SK-MEL-5 (cell line): ENCODE measurements at regions not wholly inside any gene's neighbourhood (a gene's known extent, or its start where the extent isn't known, plus 50 kb on each side); places are given as distances from the start of the nearest gene placed in this dataset.

Source experiments
- DNase-seq: peaks from one replicate; pipeline ENCODE4 v3.0.0-alpha.2; 2016; ENCODE audit warnings: low read depth, low spot score
- in situ Hi-C: cut with HindIII; loops from 2 replicates; pipeline ENCODE4 v1.10.0; 2016; ENCODE audit warnings: low sequenced_read_pairs, high pct_unique_total_duplicates, low pct_unique_long_range_greater_than_20kb

GRCh38 chr20:60139663-60140446 lies 181.6 kb downstream of the CDH26 start:
- in situ Hi-C loops: no loop called here
- no peak for DNase-seq

GRCh38 chr20:60142587-60142986 lies 184.4 kb downstream of the CDH26 start:
- no peak for DNase-seq
- in situ Hi-C loops: no loop called here

GRCh38 chr20:60143261-60143842 lies 185.1 kb downstream of the CDH26 start:
- no peak for DNase-seq
- in situ Hi-C loops: no loop called here

GRCh38 chr20:60144404-60144803 lies 186.2 kb downstream of the CDH26 start:
- no peak for DNase-seq
- in situ Hi-C loops: no loop called here

GRCh38 chr20:60144974-60145527 lies 186.8 kb downstream of the CDH26 start:
- DNase-seq: no peak
- in situ Hi-C loops: no loop called here

GRCh38 chr20:60147004-60147403 lies 188.8 kb downstream of the CDH26 start:
- in situ Hi-C loops: no loop called here
- no peak for DNase-seq

GRCh38 chr20:60148885-60149284 lies 190.7 kb downstream of the CDH26 start:
- in situ Hi-C loops: no loop called here
- DNase-seq: no peak

- in situ Hi-C loops: no loop called here
- DNase-seq: no peak
Measured at GRCh38 chr20:60152792-60153191, 194.6 kb downstream of the CDH26 start.

GRCh38 chr20:60160451-60161145 lies 202.4 kb downstream of the CDH26 start:
- in situ Hi-C loops: no loop called here
- no peak for DNase-seq

GRCh38 chr20:60167812-60168211 lies 209.6 kb downstream of the CDH26 start:
- DNase-seq: no peak
- in situ Hi-C loops: no loop called here

GRCh38 chr20:60168963-60169362 lies 210.7 kb downstream of the CDH26 start:
- in situ Hi-C loops: no loop called here

GRCh38 chr20:60170116-60170515 lies 211.9 kb downstream of the CDH26 start:
- DNase-seq: no peak
- in situ Hi-C loops: no loop called here

More at GRCh38 chr20:60168963-60169362, 210.7 kb downstream of the CDH26 start:
- no peak for DNase-seq

GRCh38 chr20:60171313-60171712 lies 213.1 kb downstream of the CDH26 start:
- in situ Hi-C loops: no loop called here

GRCh38 chr20:60171738-60172137 lies 213.5 kb downstream of the CDH26 start:
- no peak for DNase-seq
- in situ Hi-C loops: no loop called here

More at GRCh38 chr20:60171313-60171712, 213.1 kb downstream of the CDH26 start:
- DNase-seq: no peak

- DNase-seq: no peak
- in situ Hi-C loops: no loop called here
Measured at GRCh38 chr20:60172346-60172984, 214.2 kb downstream of the CDH26 start.

GRCh38 chr20:60177080-60177479 lies 218.9 kb downstream of the CDH26 start:
- DNase-seq: no peak
- in situ Hi-C loops: no loop called here

- no peak for DNase-seq
- in situ Hi-C loops: no loop called here
Measured at GRCh38 chr20:60180986-60181385, 222.8 kb downstream of the CDH26 start.

- DNase-seq: no peak
Measured at GRCh38 chr20:60186412-60186811, 228.2 kb downstream of the CDH26 start.

More at GRCh38 chr20:60186412-60186811, 228.2 kb downstream of the CDH26 start:
- in situ Hi-C loops: no loop called here
